ENCODE measurements at regions not wholly inside any gene's neighbourhood (a gene's known extent, or its start where the extent isn't known, plus 50 kb on each side); places are given as distances from the start of the nearest gene placed in this dataset.
A peak's percentile ranks its signal among the peaks of the same experiment; 100 is the strongest.

- H3K9ac ChIP-seq (ENCODE audit: low read length): no peak overlapping the region
- peaks cover 20% of the 10 kb centered on the region for H3K4me1 ChIP-seq (ENCODE audit: low read length)
- no peaks in the 10 kb centered on the region for H3K36me3 ChIP-seq (ENCODE audit: insufficient read depth, low read length)
Observed at GRCh38 chr20:57791966-57792365, 82.2 kb upstream of the PMEPA1 start.

GRCh38 chr20:57791178-57791962 is 81.6 kb upstream of the PMEPA1 start:
- Histone ChIP-seq H3K4me1 (ENCODE audit: low read length) (peaks cover 20% of the 10 kb centered on the region), H3K27me3 (ENCODE audit: low read length) (no peaks in the 10 kb centered on the region; the same call in 1 of the 2 replicates), H2AFZ (ENCODE audit: low read length) (no peak overlapping the region), H3K9me3 (ENCODE audit: low read length) (no peaks in the 10 kb centered on the region), H3K36me3 (ENCODE audit: insufficient read depth, low read length) (no peaks in the 10 kb centered on the region), H4K20me1 (ENCODE audit: insufficient read depth, low read depth, low read length) (0 out of 2 replicates have a peak, but pooled peaks cover 3% of the 10 kb centered on the region), H3K9me2 (replicated peaks; ENCODE audit: insufficient read depth, low read length) (no peaks in the 10 kb centered on the region), H3K27ac (ENCODE audit: low read length) (no peak overlapping the region), H3K4me2 (ENCODE audit: low read depth, low read length, poor library complexity, severe bottlenecking) (no peak overlapping the region), H3K9ac (ENCODE audit: low read length) (no peak overlapping the region), H3K4me3 (ENCODE audit: low read length) (no peak overlapping the region), H3K79me2 (ENCODE audit: low read length) (no peaks in the 10 kb centered on the region)
- peak; percentile 55 for DNase-seq

More at GRCh38 chr20:57791966-57792365, 82.2 kb upstream of the PMEPA1 start:
- no peaks in the 10 kb centered on the region for H3K9me2 ChIP-seq (replicated peaks; ENCODE audit: insufficient read depth, low read length)
- H3K4me3 ChIP-seq (ENCODE audit: low read length): no peak overlapping the region
- H3K27ac ChIP-seq (ENCODE audit: low read length): no peak overlapping the region
- no peaks in the 10 kb centered on the region for H3K9me3 ChIP-seq (ENCODE audit: low read length)
- H3K4me2 ChIP-seq (ENCODE audit: low read depth, low read length, poor library complexity, severe bottlenecking): no peak overlapping the region
- H4K20me1 ChIP-seq (ENCODE audit: insufficient read depth, low read depth, low read length): 0 out of 2 replicates have a peak, but pooled peaks cover 3% of the 10 kb centered on the region
- H2AFZ ChIP-seq (ENCODE audit: low read length): no peak overlapping the region
- DNase-seq: no peak
- no peaks in the 10 kb centered on the region for H3K79me2 ChIP-seq (ENCODE audit: low read length)
- H3K27me3 ChIP-seq (ENCODE audit: low read length): no peaks in the 10 kb centered on the region; the same call in 1 of the 2 replicates

GRCh38 chr20:57790176-57790575 is 80.4 kb upstream of the PMEPA1 start:
- no peak overlapping the region for H3K27ac ChIP-seq (ENCODE audit: low read length)
- H2AFZ ChIP-seq (ENCODE audit: low read length): no peak overlapping the region
- no peak overlapping the region for H3K9ac ChIP-seq (ENCODE audit: low read length)
- no peaks in the 10 kb centered on the region for H3K36me3 ChIP-seq (ENCODE audit: insufficient read depth, low read length)
- H4K20me1 ChIP-seq (ENCODE audit: insufficient read depth, low read depth, low read length): 0 out of 2 replicates have a peak, but pooled peaks cover 3% of the 10 kb centered on the region
- H3K9me3 ChIP-seq (ENCODE audit: low read length): no peaks in the 10 kb centered on the region
- no peak overlapping the region for H3K4me2 ChIP-seq (ENCODE audit: low read depth, low read length, poor library complexity, severe bottlenecking)
- no peaks in the 10 kb centered on the region for H3K9me2 ChIP-seq (replicated peaks; ENCODE audit: insufficient read depth, low read length)
- peaks cover 20% of the 10 kb centered on the region for H3K4me1 ChIP-seq (ENCODE audit: low read length)
- H3K4me3 ChIP-seq (ENCODE audit: low read length): no peak overlapping the region
- no peaks in the 10 kb centered on the region; the same call in 1 of the 2 replicates for H3K27me3 ChIP-seq (ENCODE audit: low read length)
- H3K79me2 ChIP-seq (ENCODE audit: low read length): no peaks in the 10 kb centered on the region
- no peak for DNase-seq

- Histone ChIP-seq H3K9ac (ENCODE audit: low read length) (no peak overlapping the region), H3K4me1 (ENCODE audit: low read length) (peaks cover 20% of the 10 kb centered on the region), H3K9me3 (ENCODE audit: low read length) (no peaks in the 10 kb centered on the region), H2AFZ (ENCODE audit: low read length) (no peak overlapping the region), H3K4me3 (ENCODE audit: low read length) (no peak overlapping the region), H3K9me2 (replicated peaks; ENCODE audit: insufficient read depth, low read length) (no peaks in the 10 kb centered on the region), H3K4me2 (ENCODE audit: low read depth, low read length, poor library complexity, severe bottlenecking) (no peak overlapping the region), H3K27ac (ENCODE audit: low read length) (no peak overlapping the region), H4K20me1 (ENCODE audit: insufficient read depth, low read depth, low read length) (0 out of 2 replicates have a peak, but pooled peaks cover 1% of the 10 kb centered on the region), H3K27me3 (ENCODE audit: low read length) (no peaks in the 10 kb centered on the region; the same call in 1 of the 2 replicates), H3K79me2 (ENCODE audit: low read length) (no peaks in the 10 kb centered on the region), H3K36me3 (ENCODE audit: insufficient read depth, low read length) (no peaks in the 10 kb centered on the region)
- DNase-seq: no peak
Observed at GRCh38 chr20:57788936-57789613, 79.3 kb upstream of the PMEPA1 start.

GRCh38 chr20:57787990-57788781 is 78.4 kb upstream of the PMEPA1 start:
- no peak overlapping the region for H3K27ac ChIP-seq (ENCODE audit: low read length)
- no peak for DNase-seq

GRCh38 chr20:57787151-57787989 is 77.6 kb upstream of the PMEPA1 start:
- peaks cover 33% of the 10 kb centered on the region for H3K4me1 ChIP-seq (ENCODE audit: low read length)
- no peaks in the 10 kb centered on the region for H3K79me2 ChIP-seq (ENCODE audit: low read length)
- H3K9me3 ChIP-seq (ENCODE audit: low read length): no peaks in the 10 kb centered on the region
- no peak overlapping the region for H3K4me3 ChIP-seq (ENCODE audit: low read length)
- no peaks in the 10 kb centered on the region for H3K9me2 ChIP-seq (replicated peaks; ENCODE audit: insufficient read depth, low read length)
- H3K9ac ChIP-seq (ENCODE audit: low read length): no peak overlapping the region
- H3K36me3 ChIP-seq (ENCODE audit: insufficient read depth, low read length): no peaks in the 10 kb centered on the region
- H4K20me1 ChIP-seq (ENCODE audit: insufficient read depth, low read depth, low read length): no peaks in the 10 kb centered on the region
- H2AFZ ChIP-seq (ENCODE audit: low read length): no peak overlapping the region
- H3K4me2 ChIP-seq (ENCODE audit: low read depth, low read length, poor library complexity, severe bottlenecking): no peak overlapping the region
- H3K27me3 ChIP-seq (ENCODE audit: low read length): no peaks in the 10 kb centered on the region; the same call in 1 of the 2 replicates
- DNase-seq: no peak
- no peak overlapping the region for H3K27ac ChIP-seq (ENCODE audit: low read length)

More at GRCh38 chr20:57787990-57788781, 78.4 kb upstream of the PMEPA1 start:
- Histone ChIP-seq H3K36me3 (ENCODE audit: insufficient read depth, low read length) (no peaks in the 10 kb centered on the region), H3K4me2 (ENCODE audit: low read depth, low read length, poor library complexity, severe bottlenecking) (no peak overlapping the region), H3K4me1 (ENCODE audit: low read length) (peaks cover 25% of the 10 kb centered on the region), H3K9ac (ENCODE audit: low read length) (no peak overlapping the region), H3K27me3 (ENCODE audit: low read length) (no peaks in the 10 kb centered on the region; the same call in 1 of the 2 replicates), H3K4me3 (ENCODE audit: low read length) (no peak overlapping the region), H4K20me1 (ENCODE audit: insufficient read depth, low read depth, low read length) (no peaks in the 10 kb centered on the region), H3K9me3 (ENCODE audit: low read length) (no peaks in the 10 kb centered on the region), H3K79me2 (ENCODE audit: low read length) (no peaks in the 10 kb centered on the region), H2AFZ (ENCODE audit: low read length) (no peak overlapping the region), H3K9me2 (replicated peaks; ENCODE audit: insufficient read depth, low read length) (no peaks in the 10 kb centered on the region)

GRCh38 chr20:57786304-57786932 is 76.6 kb upstream of the PMEPA1 start:
- H3K9me3 ChIP-seq (ENCODE audit: low read length): no peaks in the 10 kb centered on the region
- no peaks in the 10 kb centered on the region for H3K9me2 ChIP-seq (replicated peaks; ENCODE audit: insufficient read depth, low read length)
- H3K4me1 ChIP-seq (ENCODE audit: low read length): peaks cover 36% of the 10 kb centered on the region
- no peak overlapping the region for H3K27ac ChIP-seq (ENCODE audit: low read length)
- no peaks in the 10 kb centered on the region for H3K36me3 ChIP-seq (ENCODE audit: insufficient read depth, low read length)
- DNase-seq: no peak
- H3K27me3 ChIP-seq (ENCODE audit: low read length): no peaks in the 10 kb centered on the region; the same call in 1 of the 2 replicates
- H3K79me2 ChIP-seq (ENCODE audit: low read length): no peaks in the 10 kb centered on the region
- no peak overlapping the region for H3K4me2 ChIP-seq (ENCODE audit: low read depth, low read length, poor library complexity, severe bottlenecking)
- H3K4me3 ChIP-seq (ENCODE audit: low read length): no peak overlapping the region
- no peak overlapping the region for H2AFZ ChIP-seq (ENCODE audit: low read length)
- H3K9ac ChIP-seq (ENCODE audit: low read length): no peak overlapping the region
- no peaks in the 10 kb centered on the region for H4K20me1 ChIP-seq (ENCODE audit: insufficient read depth, low read depth, low read length)

Measured in Karpas-422 (cell line).